Tibial artery (tissue), 4 donors: ENCODE measurements at regions not wholly inside any gene's neighbourhood (a gene's known extent, or its start where the extent isn't known, plus 50 kb on each side); places are given as distances from the start of the nearest gene placed in this dataset.

Source experiments
- DNase-seq, 2 donors: peaks; one replicate each; pipeline ENCODE4 v3.0.0-alpha.2; 2019
- H3K27ac ChIP-seq, 2 donors: fragments of 200-600 bp; sonication (generic) in 1 of 2; 1 replicate in 1 of 2; 2 replicates in 1 of 2; pipeline ENCODE4 v1.5.1; 2018 to 2019; ENCODE audit warnings: mild to moderate bottlenecking in 1 of 2
- H3K27me3 ChIP-seq, 2 donors: fragments of 200-600 bp; sonication (generic) in 1 of 2; one replicate each; pipeline versions ENCODE4 v1.5.1 to v1.6.0; 2016 to 2019
- H3K36me3 ChIP-seq, 3 donors: fragments of 200-600 bp; sonication (generic) in 2 of 3; one replicate each; pipeline ENCODE4 v1.5.1; 2016 to 2019; ENCODE audit warnings: mild to moderate bottlenecking in 2 of 3
- H3K4me1 ChIP-seq, 4 donors: fragments of 200-600 bp; sonication (generic) in 2 of 4; 1 replicate in 3 of 4; 2 replicates in 1 of 4; pipeline ENCODE4 v1.5.1; 2016 to 2019
- H3K4me3 ChIP-seq, 2 donors: fragments of 200-600 bp; sonication (generic) in 1 of 2; 1 replicate in 1 of 2; 2 replicates in 1 of 2; pipeline ENCODE4 v1.5.1; 2018 to 2019; ENCODE audit warnings: mild to moderate bottlenecking in 2 of 2
- H3K9me3 ChIP-seq, 3 donors: fragments of 200-600 bp; sonication (generic) in 1 of 3; one replicate each; pipeline ENCODE4 v1.5.1; 2016 to 2019
- CTCF ChIP-seq, 2 experiments: fragments of 200-600 bp in 1 of 2; fragments of 450-650 bp in 1 of 2; IDR thresholded peaks; one replicate each; pipeline ENCODE4 v1.5.1; 2017 to 2019; ENCODE audit warnings: antibody characterized with exemption in 2 of 2, mild to moderate bottlenecking in 1 of 2, moderate library complexity in 1 of 2
- intact Hi-C: fragments of 100-400 bp; cut with DNase I; formaldehyde crosslinking; loops from one replicate; pipeline ENCODE4 v1.15.0; 2023; ENCODE audit warnings: low total_unique reads

GRCh38 chr9:4424038-4424437 is 66.2 kb upstream of the SLC1A1 start:
- Histone ChIP-seq H3K4me3 (no peak overlapping the region), H3K27ac (no peak overlapping the region), H3K36me3 (no peaks in the 10 kb centered on the region), H3K4me1 (no peaks in the 10 kb centered on the region), H3K27me3 (no peaks in the 10 kb centered on the region), H3K9me3 (no peaks in the 10 kb centered on the region)
- no peak for TF ChIP-seq CTCF (IDR thresholded peaks at IDR 0.05)
- no peak for DNase-seq
- intact Hi-C loops: no loop called here

DNA sequence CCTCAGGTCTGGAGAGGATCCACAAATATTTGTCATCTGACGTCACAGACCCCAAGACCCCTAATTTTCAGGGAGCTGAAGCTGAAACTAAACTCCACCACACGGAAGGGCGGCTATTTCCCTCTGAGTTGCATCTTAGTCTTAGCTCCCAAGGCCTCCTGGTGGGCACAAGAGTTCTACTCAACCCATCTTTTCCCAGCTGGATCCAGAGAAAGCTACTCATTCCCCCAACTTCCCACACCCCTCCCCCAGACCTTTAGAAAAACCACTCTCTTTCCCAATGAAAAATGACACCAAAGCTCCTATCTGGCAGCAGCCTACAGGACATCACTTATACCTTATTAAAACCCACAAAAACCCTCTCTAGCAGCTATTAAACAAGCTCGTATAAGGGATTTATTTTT is 67.1 kb upstream of the SLC1A1 start:
- no peak for TF ChIP-seq CTCF (IDR thresholded peaks at IDR 0.05)
- H3K36me3 ChIP-seq: no peaks in the 10 kb centered on the region
- no peaks in the 10 kb centered on the region for H3K9me3 ChIP-seq
- H3K27me3 ChIP-seq: no peaks in the 10 kb centered on the region
- intact Hi-C loops: no loop called here
- no peak for DNase-seq
- H3K27ac ChIP-seq: no peak overlapping the region
- H3K4me3 ChIP-seq: no peak overlapping the region
- H3K4me1 ChIP-seq: no peaks in the 10 kb centered on the region

- no peak overlapping the region for H3K4me3 ChIP-seq
- no peak overlapping the region for H3K27ac ChIP-seq
- H3K36me3 ChIP-seq: no peaks in the 10 kb centered on the region
- no peaks in the 10 kb centered on the region for H3K4me1 ChIP-seq
- no peaks in the 10 kb centered on the region for H3K27me3 ChIP-seq
- H3K9me3 ChIP-seq: no peaks in the 10 kb centered on the region
- no peak for TF ChIP-seq CTCF (IDR thresholded peaks at IDR 0.05)
- no peak for DNase-seq
- intact Hi-C loops: no loop called here
Observed at GRCh38 chr9:4422495-4422894, 67.8 kb upstream of the SLC1A1 start.

GRCh38 chr9:4421847-4422246 is 68.4 kb upstream of the SLC1A1 start:
- H3K4me1 ChIP-seq: no peaks in the 10 kb centered on the region
- H3K36me3 ChIP-seq: no peaks in the 10 kb centered on the region
- no peak overlapping the region for H3K4me3 ChIP-seq
- no peak for DNase-seq
- intact Hi-C loops: no loop called here
- H3K27ac ChIP-seq: no peak overlapping the region
- no peak for TF ChIP-seq CTCF (IDR thresholded peaks at IDR 0.05)
- no peaks in the 10 kb centered on the region for H3K27me3 ChIP-seq
- no peaks in the 10 kb centered on the region for H3K9me3 ChIP-seq

GRCh38 chr9:4420351-4420750 is 69.9 kb upstream of the SLC1A1 start:
- Histone ChIP-seq H3K4me3 (no peak overlapping the region), H3K4me1 (no peaks in the 10 kb centered on the region), H3K36me3 (no peaks in the 10 kb centered on the region), H3K27me3 (no peaks in the 10 kb centered on the region), H3K27ac (no peak overlapping the region), H3K9me3 (no peaks in the 10 kb centered on the region)
- no peak for TF ChIP-seq CTCF (IDR thresholded peaks at IDR 0.05)
- intact Hi-C loops: no loop called here
- DNase-seq: no peak

DNA sequence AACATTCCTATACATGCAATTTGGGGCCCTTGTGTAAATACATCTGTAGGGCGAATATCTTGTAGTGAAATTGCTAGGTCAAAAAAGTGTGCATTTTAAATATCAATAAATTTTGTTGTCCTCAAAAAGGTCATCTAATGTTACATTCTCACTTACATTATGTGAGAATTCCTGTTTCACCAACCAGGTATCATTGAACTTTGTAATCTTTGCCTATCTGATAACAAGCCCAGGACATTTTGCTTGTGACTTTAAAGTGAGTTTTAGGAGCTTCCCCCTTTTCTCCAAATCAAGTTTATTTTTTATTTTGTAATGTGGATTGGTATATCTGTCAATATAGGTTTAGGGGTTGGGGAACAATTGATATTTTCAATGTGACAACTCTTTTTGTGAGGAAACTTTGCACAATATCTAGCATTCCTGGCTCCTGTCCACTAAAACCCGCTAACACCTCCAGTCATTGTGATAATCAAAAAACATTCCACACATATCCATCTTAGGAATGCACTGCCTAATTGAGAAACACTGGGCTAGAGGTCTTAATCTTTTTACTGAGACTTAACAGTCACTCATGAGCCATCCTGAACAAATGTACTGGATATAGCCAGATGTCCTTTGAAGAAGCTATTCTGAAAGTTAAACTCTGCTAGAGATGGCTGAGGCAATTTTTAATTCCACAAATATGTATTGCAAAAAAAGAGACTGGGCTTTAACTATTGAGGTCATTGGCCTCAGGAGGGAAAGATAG is 72.5 kb upstream of the SLC1A1 start:
- Histone ChIP-seq H3K27ac (no peak overlapping the region), H3K9me3 (no peaks in the 10 kb centered on the region), H3K4me3 (no peak overlapping the region), H3K4me1 (no peaks in the 10 kb centered on the region), H3K27me3 (no peaks in the 10 kb centered on the region), H3K36me3 (no peaks in the 10 kb centered on the region)
- intact Hi-C loops: no loop called here
- no peak for TF ChIP-seq CTCF (IDR thresholded peaks at IDR 0.05)
- no peak for DNase-seq
